Left kidney (tissue), 1 donor: ENCODE measurements at regions not wholly inside any gene's neighbourhood (a gene's known extent, or its start where the extent isn't known, plus 50 kb on each side); places are given as distances from the start of the nearest gene placed in this dataset.

Source experiments
- DNase-seq: peaks from one replicate; pipeline ENCODE4 v3.0.0-alpha.2; 2013

- no peak for DNase-seq
These were observed 68.3 kb upstream of the SIM2 start for GRCh38 chr21:36630485-36631206.

GRCh38 chr21:36636016-36636415 lies 62.9 kb upstream of the SIM2 start:
- no peak for DNase-seq

GRCh38 chr21:36636439-36636838 lies 62.5 kb upstream of the SIM2 start:
- DNase-seq = no peak

- no peak for DNase-seq
These were observed 59.1 kb upstream of the SIM2 start for GRCh38 chr21:36639769-36640168.

GRCh38 chr21:36640174-36640720 lies 58.7 kb upstream of the SIM2 start:
- no peak for DNase-seq

GRCh38 chr21:36640721-36641244 lies 58.1 kb upstream of the SIM2 start:
- DNase-seq = no peak

- DNase-seq = no peak
These were observed 57.6 kb upstream of the SIM2 start for GRCh38 chr21:36641346-36641745.

- DNase-seq = no peak
These were observed 57.0 kb upstream of the SIM2 start for GRCh38 chr21:36641886-36642285.

GRCh38 chr21:36642777-36643176 lies 56.1 kb upstream of the SIM2 start:
- no peak for DNase-seq

GRCh38 chr21:36643374-36644250 lies 55.3 kb upstream of the SIM2 start:
- DNase-seq = no peak

GRCh38 chr21:36646011-36646410 lies 52.9 kb upstream of the SIM2 start:
- no peak for DNase-seq

GRCh38 chr21:36646645-36647044 lies 52.3 kb upstream of the SIM2 start:
- no peak for DNase-seq

GRCh38 chr21:36647279-36648093 lies 51.4 kb upstream of the SIM2 start:
- no peak for DNase-seq
